Activated T-cell treated with anti-CD3 and anti-CD28 coated beads, Interleukin-2, amount 50 U/mL, for 4 hours (primary cell): ENCODE measurements at regions not wholly inside any gene's neighbourhood (a gene's known extent, or its start where the extent isn't known, plus 50 kb on each side); places are given as distances from the start of the nearest gene placed in this dataset.
"Not testable (repeated sequence)": the region's sequence is repeated elsewhere in the genome, so short reads cannot be mapped to it uniquely, and the experiment has no call there.

ENCODE experiments used
- ATAC-seq, 2 donors: fragments of 200-7000 bp; cut with Tn5 transposase; one replicate each; pipeline ENCODE4 v1.10.0; 2021
- DNase-seq: peaks from one replicate; pipeline ENCODE4 v3.0.0-alpha.2; 2020
- H3K27me3 Mint-ChIP-seq: one replicate; pipeline ENCODE4 v1.8.0; 2021; ENCODE audit warnings: low read depth, mixed read lengths
- H3K36me3 Mint-ChIP-seq: one replicate; pipeline ENCODE4 v1.8.0; 2022; ENCODE audit warnings: mixed read lengths; ENCODE audit not compliant: insufficient read depth
- H3K4me1 Mint-ChIP-seq: one replicate; pipeline ENCODE4 v1.8.0; 2021; ENCODE audit warnings: low read depth, mixed read lengths
- H3K4me3 Mint-ChIP-seq: one replicate; pipeline ENCODE4 v1.8.0; 2021; ENCODE audit warnings: mild to moderate bottlenecking, moderate library complexity, mixed read lengths
- H3K9me3 Mint-ChIP-seq: one replicate; pipeline ENCODE4 v1.8.0; 2021; ENCODE audit warnings: mixed read lengths

- no peaks in the 10 kb centered on the region for H3K27me3 Mint-ChIP-seq
- no peak for ATAC-seq
- no peaks in the 10 kb centered on the region for H3K4me1 Mint-ChIP-seq
- H3K9me3 Mint-ChIP-seq = no peaks in the 10 kb centered on the region
- DNase-seq = no peak
- no peaks in the 10 kb centered on the region for H3K36me3 Mint-ChIP-seq
- H3K4me3 Mint-ChIP-seq = no peak overlapping the region
Measured at GRCh38 chrX:75873993-75874392, 88.9 kb upstream of the MAGEE2 start.

- Mint-ChIP-seq H3K4me3 (no peak overlapping the region), H3K4me1 (no peaks in the 10 kb centered on the region), H3K36me3 (no peaks in the 10 kb centered on the region), H3K9me3 (no peaks in the 10 kb centered on the region), H3K27me3 (no peaks in the 10 kb centered on the region)
- ATAC-seq (no peak), DNase-seq (no peak)
Measured at GRCh38 chrX:75883446-75883845, 98.4 kb upstream of the MAGEE2 start.

GRCh38 chrX:75887833-75888232 lies 102.8 kb upstream of the MAGEE2 start:
- H3K4me3 Mint-ChIP-seq = no peak overlapping the region
- no peaks in the 10 kb centered on the region for H3K4me1 Mint-ChIP-seq
- H3K27me3 Mint-ChIP-seq = peaks cover 2% of the 10 kb centered on the region
- ATAC-seq (no peak), DNase-seq (no peak)
- no peaks in the 10 kb centered on the region for H3K9me3 Mint-ChIP-seq
- no peaks in the 10 kb centered on the region for H3K36me3 Mint-ChIP-seq

GRCh38 chrX:75892749-75893148 lies 107.7 kb upstream of the MAGEE2 start:
- peaks cover 4% of the 10 kb centered on the region for H3K27me3 Mint-ChIP-seq
- no peaks in the 10 kb centered on the region for H3K36me3 Mint-ChIP-seq
- no peak overlapping the region for H3K4me3 Mint-ChIP-seq
- ATAC-seq = no peak
- no peaks in the 10 kb centered on the region for H3K9me3 Mint-ChIP-seq
- no peaks in the 10 kb centered on the region for H3K4me1 Mint-ChIP-seq
- no peak for DNase-seq

GRCh38 chrX:75893281-75893680 lies 108.2 kb upstream of the MAGEE2 start:
- H3K4me3 Mint-ChIP-seq = no peak overlapping the region
- no peak for ATAC-seq
- peaks cover 4% of the 10 kb centered on the region for H3K27me3 Mint-ChIP-seq
- DNase-seq = no peak
- H3K36me3 Mint-ChIP-seq = no peaks in the 10 kb centered on the region
- H3K4me1 Mint-ChIP-seq = no peaks in the 10 kb centered on the region
- H3K9me3 Mint-ChIP-seq = no peaks in the 10 kb centered on the region

GRCh38 chrX:75911716-75912115 lies 126.7 kb upstream of the MAGEE2 start:
- DNase-seq (no peak), ATAC-seq (no peak)
- H3K4me1 Mint-ChIP-seq = no peaks in the 10 kb centered on the region
- no peak overlapping the region for H3K4me3 Mint-ChIP-seq
- no peaks in the 10 kb centered on the region for H3K9me3 Mint-ChIP-seq
- H3K36me3 Mint-ChIP-seq = no peaks in the 10 kb centered on the region
- no peaks in the 10 kb centered on the region for H3K27me3 Mint-ChIP-seq

- DNase-seq = no peak
Measured at GRCh38 chrX:75957107-75957610, 172.1 kb upstream of the MAGEE2 start.

GRCh38 chrX:75961321-75961720 lies 176.3 kb upstream of the MAGEE2 start:
- not testable (repeated sequence) for H3K4me1 Mint-ChIP-seq, H3K36me3 Mint-ChIP-seq, ATAC-seq

More at GRCh38 chrX:75957107-75957610, 172.1 kb upstream of the MAGEE2 start:
- Mint-ChIP-seq H3K4me3 (no peak overlapping the region), H3K27me3 (peaks cover 11% of the 10 kb centered on the region), H3K36me3 (no peaks in the 10 kb centered on the region), H3K4me1 (no peaks in the 10 kb centered on the region), H3K9me3 (no peaks in the 10 kb centered on the region)
- no peak for ATAC-seq

GRCh38 chrX:75963774-75964173 lies 178.7 kb upstream of the MAGEE2 start:
- no peak overlapping the region for H3K4me3 Mint-ChIP-seq
- no peaks in the 10 kb centered on the region for H3K36me3 Mint-ChIP-seq
- no peak for DNase-seq
- H3K4me1 Mint-ChIP-seq = no peaks in the 10 kb centered on the region
- H3K9me3 Mint-ChIP-seq = no peaks in the 10 kb centered on the region
- H3K27me3 Mint-ChIP-seq = peaks cover 4% of the 10 kb centered on the region
- no peak for ATAC-seq

More at GRCh38 chrX:75961321-75961720, 176.3 kb upstream of the MAGEE2 start:
- not testable (repeated sequence) for H3K4me3 Mint-ChIP-seq, DNase-seq, H3K9me3 Mint-ChIP-seq, H3K27me3 Mint-ChIP-seq

- DNase-seq (no peak), ATAC-seq (no peak)
- Mint-ChIP-seq H3K36me3 (no peaks in the 10 kb centered on the region), H3K4me3 (no peak overlapping the region), H3K9me3 (no peaks in the 10 kb centered on the region), H3K4me1 (no peaks in the 10 kb centered on the region), H3K27me3 (no peaks in the 10 kb centered on the region)
Measured at GRCh38 chrX:75968293-75968692, 183.2 kb upstream of the MAGEE2 start.

GRCh38 chrX:75986976-75987375 lies 185.9 kb upstream of the PBDC1 start:
- DNase-seq (no peak), ATAC-seq (no peak)
- Mint-ChIP-seq H3K4me1 (no peaks in the 10 kb centered on the region), H3K27me3 (peaks cover 10% of the 10 kb centered on the region), H3K36me3 (no peaks in the 10 kb centered on the region), H3K9me3 (no peaks in the 10 kb centered on the region), H3K4me3 (no peak overlapping the region)

- Mint-ChIP-seq H3K27me3 (peaks cover 4% of the 10 kb centered on the region), H3K9me3 (no peaks in the 10 kb centered on the region), H3K4me3 (no peak overlapping the region), H3K4me1 (no peaks in the 10 kb centered on the region), H3K36me3 (no peaks in the 10 kb centered on the region)
- no peak for ATAC-seq
- DNase-seq = no peak
Measured at GRCh38 chrX:75989806-75990590, 182.9 kb upstream of the PBDC1 start.

- Mint-ChIP-seq H3K36me3 (no peaks in the 10 kb centered on the region), H3K4me3 (no peak overlapping the region), H3K9me3 (no peaks in the 10 kb centered on the region), H3K4me1 (no peaks in the 10 kb centered on the region), H3K27me3 (peaks cover 3% of the 10 kb centered on the region)
- DNase-seq = no peak
- no peak for ATAC-seq
Measured at GRCh38 chrX:75997692-75998091, 175.2 kb upstream of the PBDC1 start.

- H3K9me3 Mint-ChIP-seq = peaks cover 4% of the 10 kb centered on the region
- H3K4me3 Mint-ChIP-seq = no peak overlapping the region
- H3K36me3 Mint-ChIP-seq = no peaks in the 10 kb centered on the region
- no peaks in the 10 kb centered on the region for H3K4me1 Mint-ChIP-seq
- DNase-seq (no peak), ATAC-seq (no peak)
- peaks cover 8% of the 10 kb centered on the region for H3K27me3 Mint-ChIP-seq
Measured at GRCh38 chrX:76014321-76014720, 158.5 kb upstream of the PBDC1 start.

- Mint-ChIP-seq H3K4me3 (no peak overlapping the region), H3K27me3 (peaks cover 2% of the 10 kb centered on the region), H3K9me3 (no peaks in the 10 kb centered on the region), H3K4me1 (no peaks in the 10 kb centered on the region), H3K36me3 (no peaks in the 10 kb centered on the region)
- ATAC-seq (no peak), DNase-seq (no peak)
Measured at GRCh38 chrX:76026292-76026691, 146.6 kb upstream of the PBDC1 start.
